GM18502 (cell line): ENCODE measurements at regions not wholly inside any gene's neighbourhood (a gene's known extent, or its start where the extent isn't known, plus 50 kb on each side); places are given as distances from the start of the nearest gene placed in this dataset.

Experiments used
- ATAC-seq: cut with Tn5 transposase; IDR thresholded peaks from one replicate; pipeline ENCODE4 v1.9.1; 2021; ENCODE audit warnings: mild to moderate bottlenecking; ENCODE audit not compliant: unreplicated experiment, poor library complexity

GRCh38 chr11:104546501-104546900, 351.8 kb downstream of the CASP12 start:
- no peak for ATAC-seq

- ATAC-seq = no peak
These were observed 356.6 kb downstream of the CASP12 start for GRCh38 chr11:104541701-104542100.

DNA sequence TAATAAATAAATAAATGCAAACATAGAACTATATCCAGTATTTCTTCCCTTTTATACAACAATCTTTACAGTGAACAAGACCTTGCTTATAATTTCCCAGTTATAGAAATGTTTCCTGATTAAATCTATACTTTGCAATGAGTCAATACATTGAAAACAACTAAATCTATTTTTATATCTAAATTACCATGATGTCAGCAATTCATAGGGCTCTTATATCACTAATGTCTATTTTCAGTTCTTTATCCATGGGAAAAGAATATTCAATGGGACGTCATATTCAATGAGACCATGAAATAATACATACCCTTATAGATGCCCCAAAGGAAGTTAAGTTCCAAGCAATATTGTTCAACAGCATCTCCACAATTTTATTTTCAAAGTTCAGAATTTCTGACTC, 359.9 kb downstream of the CASP12 start:
- ATAC-seq = no peak

DNA sequence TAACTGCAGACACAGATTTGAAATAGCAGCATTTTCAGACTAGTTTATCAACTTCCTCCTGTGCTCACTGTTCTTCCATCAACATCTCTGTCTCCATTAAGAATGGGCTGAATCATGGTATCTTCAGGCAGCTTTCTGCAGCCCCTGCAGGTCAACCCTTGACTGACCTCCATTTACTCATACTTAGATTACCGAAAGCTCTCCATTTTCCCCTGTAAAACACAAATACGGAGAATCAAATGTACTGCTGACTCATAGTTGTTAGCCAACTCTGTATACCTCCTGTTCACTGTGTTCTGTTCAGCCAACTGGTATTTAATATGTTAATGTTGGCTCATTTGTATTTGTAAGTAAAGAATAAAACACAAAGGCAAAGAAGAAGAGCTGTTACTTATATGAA, 364.0 kb downstream of the CASP12 start:
- ATAC-seq = no peak

DNA sequence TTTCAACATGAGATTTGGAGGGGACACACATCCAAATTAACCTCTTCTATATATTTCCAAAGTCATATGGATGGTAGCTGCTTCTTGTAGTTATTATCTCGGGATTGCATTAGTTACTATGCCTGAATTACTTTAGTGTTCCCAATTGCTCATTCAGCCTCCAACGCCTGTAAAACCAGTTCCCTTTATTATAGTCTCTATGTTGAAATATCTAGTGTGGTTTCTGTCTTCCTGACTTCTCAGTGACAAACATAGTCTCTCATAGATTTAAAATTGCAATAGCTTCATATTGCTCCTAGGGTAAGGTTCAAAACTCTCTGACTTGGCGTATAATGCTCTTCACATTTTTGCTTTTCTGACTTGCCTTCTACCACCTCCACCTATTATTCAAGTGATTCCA, 366.4 kb downstream of the CASP12 start:
- ATAC-seq = no peak

- ATAC-seq = peak; percentile 69
These were observed 367.1 kb upstream of the PDGFD start for GRCh38 chr11:104531075-104531474.

- ATAC-seq = no peak
These were observed 366.0 kb upstream of the PDGFD start for GRCh38 chr11:104529906-104530305.

GRCh38 chr11:104529213-104529612, 365.3 kb upstream of the PDGFD start:
- ATAC-seq = no peak

- no peak for ATAC-seq
These were observed 362.1 kb upstream of the PDGFD start for GRCh38 chr11:104526006-104526405.

GRCh38 chr11:104525416-104525815, 361.5 kb upstream of the PDGFD start:
- ATAC-seq = no peak

DNA sequence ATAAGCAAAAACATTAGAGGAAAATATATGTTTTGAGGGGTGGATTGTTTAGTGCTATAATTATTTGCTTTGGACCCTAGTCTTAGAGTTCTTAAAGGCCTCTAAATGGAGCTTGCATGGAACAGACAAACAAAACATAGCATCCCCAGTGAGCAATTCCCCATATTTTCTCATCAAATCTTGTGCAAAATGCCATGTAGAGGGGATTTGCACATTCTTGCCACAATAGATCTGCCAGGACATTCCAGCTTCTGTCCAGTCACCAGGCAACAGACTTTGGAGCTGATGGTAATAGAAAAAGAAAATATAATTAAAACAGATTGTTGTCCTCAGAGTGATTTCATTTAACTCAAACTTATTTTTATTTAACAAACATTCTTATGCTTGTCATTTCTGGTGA, 360.3 kb upstream of the PDGFD start:
- no peak for ATAC-seq

DNA sequence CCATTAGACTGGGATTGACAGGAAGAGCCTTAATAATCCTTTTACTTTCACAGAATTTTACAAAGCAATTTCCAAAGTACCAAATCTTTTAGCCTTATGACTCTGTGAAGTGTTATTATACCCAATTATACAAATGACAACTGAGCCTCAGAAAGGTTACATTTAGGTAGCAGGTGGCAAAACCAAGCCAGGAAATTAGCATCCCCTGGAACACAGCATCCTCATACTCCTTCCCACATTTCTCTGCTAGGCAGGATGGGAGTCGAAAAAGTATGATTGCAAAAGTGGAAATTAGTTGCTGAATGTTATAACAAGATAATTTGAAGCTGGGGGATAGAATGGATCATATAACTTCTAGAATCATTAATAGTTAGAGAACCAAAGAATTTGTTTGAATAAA, 359.7 kb upstream of the PDGFD start:
- ATAC-seq = no peak

DNA sequence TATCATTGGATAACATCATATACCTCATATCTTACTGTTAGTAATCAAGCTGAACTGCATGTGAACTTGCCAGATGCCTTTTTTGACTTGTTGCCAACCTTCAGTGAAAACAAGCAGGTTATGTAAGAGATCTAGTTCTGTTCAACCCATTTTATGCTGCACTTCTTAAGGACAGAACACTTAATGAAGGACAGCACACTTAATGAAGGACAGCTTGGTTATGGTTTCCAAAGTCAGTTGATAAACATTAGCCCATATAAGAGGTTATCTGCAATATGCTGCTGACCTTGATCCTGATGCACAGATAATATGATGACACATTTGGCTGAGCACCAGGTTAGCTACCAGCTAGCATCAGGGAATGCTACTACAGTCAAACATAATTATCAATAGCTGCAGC, 358.7 kb upstream of the PDGFD start:
- no peak for ATAC-seq

- ATAC-seq = no peak
These were observed 358.2 kb upstream of the PDGFD start for GRCh38 chr11:104522123-104522522.

DNA sequence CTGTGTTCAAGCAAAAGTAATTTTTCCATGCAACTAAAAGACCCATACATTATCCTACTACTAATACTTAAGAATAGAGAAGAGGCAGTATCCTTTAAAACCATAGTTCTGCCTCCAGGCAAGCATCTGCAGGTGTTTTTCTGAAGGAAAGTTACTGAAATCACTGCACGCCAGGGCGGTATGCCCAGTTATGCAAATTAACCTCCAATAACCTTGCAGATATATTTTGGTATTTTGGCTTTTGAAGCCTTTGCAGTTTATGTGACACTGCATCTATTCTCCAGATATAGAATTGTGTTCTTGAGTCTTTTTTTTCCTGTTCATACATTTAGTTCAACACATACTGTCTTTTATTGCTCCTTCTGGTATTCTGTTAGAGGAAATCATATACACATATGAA, 346.2 kb upstream of the PDGFD start:
- no peak for ATAC-seq

GRCh38 chr11:104490182-104490581, 326.2 kb upstream of the PDGFD start:
- no peak for ATAC-seq

- ATAC-seq = no peak
These were observed 324.6 kb upstream of the PDGFD start for GRCh38 chr11:104488561-104488960.

DNA sequence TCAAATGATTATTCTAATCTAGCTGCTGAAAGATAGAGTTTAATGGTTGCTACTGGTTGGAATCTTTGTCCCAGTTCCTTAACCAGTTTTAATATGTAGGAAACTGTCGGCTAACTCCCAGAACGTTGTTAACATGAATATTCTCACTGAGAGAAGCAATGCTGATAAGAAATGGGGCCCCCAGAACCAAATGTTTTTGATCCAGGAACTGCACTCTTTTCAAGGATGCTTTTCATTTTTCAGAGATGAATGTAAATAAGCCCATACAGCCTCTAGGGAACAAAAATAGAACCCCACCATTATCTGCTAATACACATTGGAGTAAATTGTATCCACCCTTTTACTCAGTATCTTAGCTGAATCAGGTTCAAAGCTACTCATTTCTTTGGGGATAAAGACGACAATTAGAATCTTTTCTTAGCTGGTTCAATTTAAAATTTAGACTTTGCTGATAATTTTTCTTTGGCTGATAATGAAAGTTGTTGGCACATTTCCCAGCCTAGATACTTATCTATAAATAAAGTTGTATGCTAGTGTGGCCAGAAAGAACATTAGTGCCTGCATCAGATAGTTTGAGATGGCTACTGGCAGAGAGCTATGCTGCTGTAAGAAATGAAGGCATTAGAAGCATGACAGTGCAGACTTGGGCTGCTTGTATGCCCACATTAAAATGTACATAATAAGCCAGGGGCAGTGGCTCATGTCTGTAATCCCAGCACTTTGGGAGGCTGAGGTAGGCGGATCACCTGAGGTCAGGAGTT, 323.3 kb upstream of the PDGFD start:
- ATAC-seq = no peak

DNA sequence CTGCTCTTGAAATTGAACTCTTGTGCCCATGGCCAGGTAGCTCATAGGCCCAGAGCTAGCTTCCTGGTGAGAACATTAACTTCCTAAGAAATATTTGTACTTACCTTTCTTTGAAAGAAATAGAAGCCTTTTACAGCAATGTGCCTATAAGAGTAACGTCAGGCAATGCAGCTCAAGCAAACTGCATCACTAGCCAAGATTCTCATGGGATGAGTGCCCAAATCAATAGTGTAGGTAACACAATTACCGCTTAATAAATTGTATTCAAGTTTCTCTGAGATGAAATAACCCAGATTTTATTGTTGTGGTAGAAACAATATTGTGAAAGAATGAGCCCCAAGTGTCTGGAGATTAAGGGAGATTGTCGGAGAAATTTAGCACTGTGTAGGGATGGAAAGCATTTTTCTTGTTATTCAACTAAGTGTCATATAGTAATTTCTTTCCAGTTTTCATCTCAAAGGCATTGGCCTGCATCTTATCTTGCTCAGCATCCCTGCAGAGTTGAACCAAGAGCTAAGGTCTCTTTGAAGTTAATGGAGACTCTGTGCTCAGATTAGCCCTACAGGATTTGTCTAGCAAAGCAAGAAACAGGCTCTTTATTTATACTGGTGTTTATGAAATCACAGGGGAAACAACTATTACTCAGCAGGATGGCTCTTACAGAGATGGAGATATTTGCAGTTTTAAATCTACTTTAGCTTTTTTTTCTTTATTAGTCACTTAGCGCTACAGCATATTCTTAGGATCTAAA, 321.0 kb upstream of the PDGFD start:
- no peak for ATAC-seq

DNA sequence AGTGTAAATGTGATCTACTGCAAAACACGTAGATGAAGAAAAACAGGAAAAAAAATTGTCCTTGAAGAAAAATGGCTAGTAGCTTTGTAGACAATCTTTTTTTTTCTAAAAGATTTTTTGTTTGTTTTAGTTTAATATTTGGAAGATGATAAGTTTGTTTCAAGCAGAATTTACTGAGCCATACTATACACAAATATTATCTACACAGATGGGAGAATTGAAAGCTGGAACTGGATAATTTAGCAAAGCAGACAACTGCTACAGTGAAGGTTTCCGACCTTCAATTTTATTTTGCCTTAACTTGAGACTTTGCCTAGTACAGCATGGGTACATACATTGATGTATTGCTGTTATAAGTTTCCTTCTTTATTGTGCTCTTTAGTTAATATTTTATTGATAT, 313.0 kb upstream of the PDGFD start:
- no peak for ATAC-seq

GRCh38 chr11:104476454-104476853, 312.5 kb upstream of the PDGFD start:
- no peak for ATAC-seq

DNA sequence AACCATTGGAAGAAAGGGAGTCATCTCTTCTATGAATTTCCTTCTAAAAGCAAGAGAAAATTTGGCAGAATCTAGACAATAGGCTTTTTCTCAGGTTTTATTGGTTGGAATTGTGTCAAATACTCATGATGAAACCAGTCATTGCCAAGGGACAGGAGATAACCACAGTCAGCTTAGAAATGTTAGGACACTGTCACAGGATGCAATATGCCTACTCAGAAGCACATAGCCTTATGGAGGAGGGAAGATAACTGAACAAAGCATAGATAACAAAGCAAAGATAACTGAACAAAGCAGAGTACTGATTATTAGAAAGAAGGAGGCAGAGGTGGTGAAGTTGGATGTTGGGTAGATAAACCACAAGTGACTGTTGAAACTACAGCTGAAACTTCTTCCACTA, 303.5 kb upstream of the PDGFD start:
- no peak for ATAC-seq
